Adrenal gland (tissue), 5 donors: ENCODE measurements at regions not wholly inside any gene's neighbourhood (a gene's known extent, or its start where the extent isn't known, plus 50 kb on each side); places are given as distances from the start of the nearest gene placed in this dataset.

Source experiments
- POLR2A ChIP-seq, 2 donors: fragments of 450-650 bp; IDR thresholded peaks; one replicate each; pipeline ENCODE4 v1.6.1; 2017; ENCODE audit warnings: antibody characterized with exemption in 2 of 2, mild to moderate bottlenecking in 2 of 2, moderate library complexity in 1 of 2
- TF ChIP-seq, protein P1 (sequence below), 6 experiments: fragments of 450-650 bp in 4 of 6; fragments of 200-600 bp in 2 of 6; sonication (generic) in 1 of 6; IDR thresholded peaks; 1 replicate in 5 of 6; 2 replicates in 1 of 6; pipeline versions ENCODE4 v1.5.1 to v1.8.0; 2016 to 2021; ENCODE audit warnings: antibody characterized with exemption in 6 of 6, mild to moderate bottlenecking in 2 of 6, moderate library complexity in 1 of 6
- donor health status: DM: no; HTN: no; CAD: no.

GRCh38 chr21:22813201-22813600 lies 1815.0 kb downstream of the NCAM2 start:
- TF ChIP-seq, protein P1, sequence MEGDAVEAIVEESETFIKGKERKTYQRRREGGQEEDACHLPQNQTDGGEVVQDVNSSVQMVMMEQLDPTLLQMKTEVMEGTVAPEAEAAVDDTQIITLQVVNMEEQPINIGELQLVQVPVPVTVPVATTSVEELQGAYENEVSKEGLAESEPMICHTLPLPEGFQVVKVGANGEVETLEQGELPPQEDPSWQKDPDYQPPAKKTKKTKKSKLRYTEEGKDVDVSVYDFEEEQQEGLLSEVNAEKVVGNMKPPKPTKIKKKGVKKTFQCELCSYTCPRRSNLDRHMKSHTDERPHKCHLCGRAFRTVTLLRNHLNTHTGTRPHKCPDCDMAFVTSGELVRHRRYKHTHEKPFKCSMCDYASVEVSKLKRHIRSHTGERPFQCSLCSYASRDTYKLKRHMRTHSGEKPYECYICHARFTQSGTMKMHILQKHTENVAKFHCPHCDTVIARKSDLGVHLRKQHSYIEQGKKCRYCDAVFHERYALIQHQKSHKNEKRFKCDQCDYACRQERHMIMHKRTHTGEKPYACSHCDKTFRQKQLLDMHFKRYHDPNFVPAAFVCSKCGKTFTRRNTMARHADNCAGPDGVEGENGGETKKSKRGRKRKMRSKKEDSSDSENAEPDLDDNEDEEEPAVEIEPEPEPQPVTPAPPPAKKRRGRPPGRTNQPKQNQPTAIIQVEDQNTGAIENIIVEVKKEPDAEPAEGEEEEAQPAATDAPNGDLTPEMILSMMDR (IDR thresholded peaks at IDR 0.05) = no peak
- no peak for TF ChIP-seq POLR2A (IDR thresholded peaks at IDR 0.05)
